Right cardiac atrium (tissue), 5 donors: ENCODE measurements at regions not wholly inside any gene's neighbourhood (a gene's known extent, or its start where the extent isn't known, plus 50 kb on each side); places are given as distances from the start of the nearest gene placed in this dataset.

Experiments used
- ATAC-seq, 2 donors: fragments of 200-7000 bp; cut with Tn5 transposase; one replicate each; pipeline versions ENCODE4 v1.8.0 to v1.9.1; 2020; ENCODE audit warnings: moderate library complexity in 2 of 2, mild to moderate bottlenecking in 1 of 2
- DNase-seq, 3 donors: peaks; one replicate each; pipeline ENCODE4 v3.0.0-alpha.2; 2020
- H3K27ac ChIP-seq: one replicate; pipeline ENCODE4 v1.5.1; 2013; ENCODE audit warnings: mild to moderate bottlenecking, low read length, control low read depth, moderate library complexity
- H3K27me3 ChIP-seq: one replicate; pipeline ENCODE4 v1.6.1; 2013; ENCODE audit not compliant: control insufficient read depth, insufficient read depth
- H3K4me1 ChIP-seq: one replicate; pipeline ENCODE4 v1.6.1; 2013; ENCODE audit warnings: low read length; ENCODE audit not compliant: control insufficient read depth, insufficient read depth
- H3K4me3 ChIP-seq: one replicate; pipeline ENCODE4 v1.5.1; 2013; ENCODE audit warnings: low read length, control low read depth
- H3K9me3 ChIP-seq: one replicate; pipeline ENCODE4 v1.6.1; 2013; ENCODE audit warnings: low read length; ENCODE audit not compliant: control insufficient read depth
- WGBS: extraction: QIAGEN DNeasy Blood & Tissue Kit; methylation state at CpG from one replicate; pipeline ENCODE4 v1.1.7; 2013; 5-methylcytosine and 5-hydroxymethylcytosine counted together
- intact Hi-C, 4 donors: fragments of 100-400 bp; cut with DNase I; formaldehyde crosslinking; loops; one replicate each; pipeline versions ENCODE4 v1.11.0 to v1.14.0; 2022 to 2023
- donor health status: healthy with polysubstance abuse.
- donor health status: DM: no; HTN: yes; CAD: no.
- donor health status: DM: no; HTN: no; CAD: no.
- donor health status: DM: no; HTN: yes; CAD: no; lungs with severe emphysema.
- donor health status: DM: yes; HTN: yes; CAD: no.

DNA sequence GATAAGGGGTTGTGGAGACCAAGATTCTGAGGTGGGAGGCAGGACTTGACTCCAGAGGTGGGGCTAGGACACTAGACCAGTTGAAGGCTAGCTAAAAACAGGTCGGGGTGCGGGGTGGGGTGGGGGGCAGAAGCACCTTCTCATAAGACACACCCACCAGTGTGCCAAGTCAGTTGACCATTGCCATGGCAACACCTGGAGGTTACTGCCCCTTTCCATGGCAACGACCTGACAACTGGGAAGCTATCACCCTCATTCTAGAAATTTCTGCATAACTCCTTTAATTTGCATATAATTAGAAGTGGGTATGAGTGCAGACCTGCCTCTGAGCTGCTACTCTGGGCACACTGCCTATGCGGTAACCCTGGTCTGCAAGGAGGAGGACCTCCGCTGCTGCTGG, 53.9 kb upstream of the ALOX12 start:
- ATAC-seq (no peak), DNase-seq (no peak)
- Histone ChIP-seq H3K4me3 (no peak overlapping the region), H3K27me3 (no peaks in the 10 kb centered on the region), H3K9me3 (no peaks in the 10 kb centered on the region), H3K27ac (no peak overlapping the region), H3K4me1 (no peaks in the 10 kb centered on the region)
- WGBS, result 90% methylated on average over 5 of the region's 5 CpGs
- intact Hi-C loops, result no loop called here

DNA sequence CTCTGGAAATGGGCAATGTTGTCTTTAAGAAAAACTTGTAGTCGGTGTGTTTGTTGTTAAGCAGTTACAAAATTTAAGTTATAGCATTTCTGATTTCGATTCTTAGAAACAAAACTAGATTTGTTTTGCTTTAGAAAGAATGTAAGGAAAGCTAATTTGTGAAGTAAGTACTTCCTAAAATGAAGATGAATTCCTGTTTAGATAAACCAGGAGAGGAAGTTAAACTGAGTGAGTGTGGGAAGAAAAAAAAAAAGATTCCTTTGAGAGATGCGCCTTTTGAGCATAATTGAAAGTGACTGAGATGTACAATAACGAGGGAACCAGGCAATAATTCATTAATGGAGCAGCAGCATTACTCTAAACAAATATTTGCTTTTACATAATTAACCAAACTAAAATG, 52.4 kb upstream of the ALOX12 start:
- no peaks in the 10 kb centered on the region for H3K4me1 ChIP-seq
- DNase-seq, result no peak
- intact Hi-C loops, result no loop called here
- H3K9me3 ChIP-seq, result no peaks in the 10 kb centered on the region
- H3K4me3 ChIP-seq, result no peak overlapping the region
- 65% methylated on average over 4 of the region's 4 CpGs for WGBS
- H3K27ac ChIP-seq, result no peak overlapping the region
- no peaks in the 10 kb centered on the region for H3K27me3 ChIP-seq
- ATAC-seq, result no peak
